ENCODE measurements at regions not wholly inside any gene's neighbourhood (a gene's known extent, or its start where the extent isn't known, plus 50 kb on each side); places are given as distances from the start of the nearest gene placed in this dataset.
A peak's percentile ranks its signal among the peaks of the same experiment; 100 is the strongest.

GRCh38 chr4:141860974-141861373 is 224.6 kb downstream of the IL15 start:
- TF ChIP-seq JUND (IDR thresholded peaks at IDR 0.05) (no peak), POLR2A (IDR thresholded peaks at IDR 0.05; ENCODE audit: borderline replicate concordance, extremely low read depth, insufficient read depth, insufficient read length) (no peak), ZBTB33 (IDR thresholded peaks at IDR 0.05; ENCODE audit: extremely low read depth, insufficient replicate concordance, low read length) (no peak), EGR1 (IDR thresholded peaks at IDR 0.05; ENCODE audit: low read depth) (no peak), CTCF (IDR thresholded peaks at IDR 0.05 in 2 of 3, conservative IDR thresholded peaks at IDR 0.05 in 1 of 3; ENCODE audit: borderline replicate concordance in 1 of 3, insufficient read depth in 1 of 3, low read depth in 2 of 3, low read length in 2 of 3) (peak; percentile 31 to 61 (median 54); a peak in 5 of 6 replicates), POLR2AphosphoS5 (IDR thresholded peaks at IDR 0.05; ENCODE audit: low read depth, low read length) (no peak), EZH2phosphoT487 (IDR thresholded peaks at IDR 0.05; ENCODE audit: borderline replicate concordance) (no peak), CEBPB (IDR thresholded peaks at IDR 0.05; ENCODE audit: low read depth) (no peak), TCF7L2 (IDR thresholded peaks at IDR 0.05; ENCODE audit: borderline replicate concordance, extremely low read depth, insufficient read depth, insufficient read length) (no peak), SRF (IDR thresholded peaks at IDR 0.05; ENCODE audit: low read depth) (no peak), EZH2 (IDR thresholded peaks at IDR 0.05) (no peak), MAX (IDR thresholded peaks at IDR 0.05) (no peak), SP1 (IDR thresholded peaks at IDR 0.05; ENCODE audit: low read depth) (no peak), ATF3 (IDR thresholded peaks at IDR 0.05) (no peak)
